ENCODE measurements at regions not wholly inside any gene's neighbourhood (a gene's known extent, or its start where the extent isn't known, plus 50 kb on each side); places are given as distances from the start of the nearest gene placed in this dataset.

- H3K4me3 ChIP-seq: no peak overlapping the region
- H3K9me3 ChIP-seq: no peaks in the 10 kb centered on the region
- H3K36me3 ChIP-seq: no peaks in the 10 kb centered on the region
- DNase-seq (ENCODE audit: low spot score): no peak
- H3K27ac ChIP-seq: no peak overlapping the region
- H3K27me3 ChIP-seq: no peaks in the 10 kb centered on the region
- H3K4me1 ChIP-seq: no peaks in the 10 kb centered on the region
- no peak for TF ChIP-seq CTCF (IDR thresholded peaks at IDR 0.05)
Observed at GRCh38 chr18:51486735-51487366, 289.4 kb upstream of the MEX3C start.

GRCh38 chr18:51490417-51490816, 292.9 kb upstream of the MEX3C start:
- no peaks in the 10 kb centered on the region for H3K4me1 ChIP-seq
- no peaks in the 10 kb centered on the region for H3K27me3 ChIP-seq
- no peak overlapping the region for H3K27ac ChIP-seq
- no peak overlapping the region for H3K4me3 ChIP-seq
- no peaks in the 10 kb centered on the region for H3K9me3 ChIP-seq
- H3K36me3 ChIP-seq: no peaks in the 10 kb centered on the region
- DNase-seq (ENCODE audit: low spot score): no peak
- TF ChIP-seq CTCF (IDR thresholded peaks at IDR 0.05): no peak

GRCh38 chr18:51490860-51491259, 293.4 kb upstream of the MEX3C start:
- Histone ChIP-seq H3K27ac (no peak overlapping the region), H3K27me3 (no peaks in the 10 kb centered on the region), H3K9me3 (no peaks in the 10 kb centered on the region), H3K36me3 (no peaks in the 10 kb centered on the region), H3K4me3 (no peak overlapping the region), H3K4me1 (no peaks in the 10 kb centered on the region)
- no peak for DNase-seq (ENCODE audit: low spot score)
- TF ChIP-seq CTCF (IDR thresholded peaks at IDR 0.05): no peak

DNA sequence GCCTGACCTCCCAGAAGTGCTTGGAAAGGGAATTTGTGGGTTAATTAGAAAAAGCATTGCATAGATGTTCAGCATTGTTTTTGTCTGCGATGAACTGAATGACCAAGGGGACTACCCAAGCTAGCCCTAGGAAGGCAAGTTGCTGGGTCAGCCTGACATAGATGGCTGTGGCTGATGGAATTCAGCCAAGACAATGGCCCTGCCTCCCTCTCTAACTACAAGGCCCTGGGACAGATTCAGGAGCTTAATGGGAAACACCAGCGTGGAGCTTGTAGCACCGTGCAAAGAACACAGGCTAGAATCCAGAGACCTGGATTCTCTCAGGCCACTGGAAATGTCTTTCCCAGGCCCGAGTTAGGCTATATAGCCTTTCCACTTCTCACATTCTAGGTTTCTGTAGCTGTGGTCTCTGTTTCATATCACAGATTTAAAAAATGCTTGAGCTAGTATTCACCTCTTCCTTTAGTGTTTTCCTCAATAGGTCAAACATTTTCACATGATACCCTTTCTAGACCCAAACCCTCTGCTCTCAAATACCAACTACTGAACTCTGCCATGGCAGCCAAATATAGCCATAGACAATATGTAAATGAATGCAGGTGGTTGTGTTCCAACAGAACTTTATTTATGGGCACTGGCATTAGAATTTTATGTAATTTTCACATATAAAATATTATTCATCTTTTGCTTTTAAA, 294.3 kb upstream of the MEX3C start:
- DNase-seq (ENCODE audit: low spot score): no peak
- H3K4me1 ChIP-seq: no peaks in the 10 kb centered on the region
- no peaks in the 10 kb centered on the region for H3K9me3 ChIP-seq
- no peak overlapping the region for H3K4me3 ChIP-seq
- no peak for TF ChIP-seq CTCF (IDR thresholded peaks at IDR 0.05)
- no peaks in the 10 kb centered on the region for H3K36me3 ChIP-seq
- H3K27me3 ChIP-seq: no peaks in the 10 kb centered on the region
- no peak overlapping the region for H3K27ac ChIP-seq

GRCh38 chr18:51498085-51498855, 300.8 kb upstream of the MEX3C start:
- Histone ChIP-seq H3K27me3 (no peaks in the 10 kb centered on the region), H3K36me3 (no peaks in the 10 kb centered on the region), H3K4me3 (no peak overlapping the region), H3K27ac (no peak overlapping the region), H3K9me3 (no peaks in the 10 kb centered on the region), H3K4me1 (no peaks in the 10 kb centered on the region)
- no peak for TF ChIP-seq CTCF (IDR thresholded peaks at IDR 0.05)
- DNase-seq (ENCODE audit: low spot score): no peak
